Left kidney (tissue), 1 donor: ENCODE measurements at regions not wholly inside any gene's neighbourhood (a gene's known extent, or its start where the extent isn't known, plus 50 kb on each side); places are given as distances from the start of the nearest gene placed in this dataset.

Source experiments
- DNase-seq: peaks from one replicate; pipeline ENCODE4 v3.0.0-alpha.2; 2013

DNA sequence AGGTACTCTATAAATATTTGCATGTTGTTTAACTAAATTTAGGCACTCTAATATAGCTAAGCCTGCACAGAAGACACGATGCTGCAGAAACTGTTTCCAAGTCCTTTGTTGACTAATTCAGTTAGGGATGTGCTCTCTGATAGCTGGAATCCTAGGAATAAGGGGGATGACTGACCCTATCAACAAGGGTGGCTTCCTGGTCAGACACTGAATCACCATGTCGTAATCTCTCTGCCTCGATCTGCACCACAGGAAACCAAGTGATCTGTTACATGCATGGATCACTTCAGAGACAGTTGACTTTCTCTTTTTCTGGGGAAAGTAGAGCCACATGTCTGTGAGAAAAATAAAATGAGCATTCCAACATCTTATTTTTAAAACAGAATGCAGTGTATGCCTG is 169.1 kb downstream of the GUCY2F start:
- no peak for DNase-seq

DNA sequence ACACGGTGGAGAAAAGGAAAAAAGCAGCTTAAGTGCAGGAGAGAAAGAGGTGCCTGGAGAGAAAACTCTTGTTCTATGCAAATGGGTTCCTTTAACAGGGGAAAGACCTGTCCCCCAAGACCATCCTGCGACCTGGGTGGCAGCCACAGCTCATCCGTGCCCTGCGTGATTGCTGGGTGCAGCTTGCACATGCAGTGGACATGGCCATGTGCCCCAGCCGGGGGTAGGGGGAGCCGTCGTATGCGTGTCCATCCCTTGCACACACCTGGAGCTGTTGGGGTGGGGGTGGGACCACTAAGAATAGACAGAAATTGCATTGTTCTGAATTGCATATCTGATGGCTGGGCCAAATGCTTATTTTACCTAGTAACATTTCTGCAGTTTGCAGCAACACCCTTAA is 171.9 kb downstream of the GUCY2F start:
- no peak for DNase-seq

DNA sequence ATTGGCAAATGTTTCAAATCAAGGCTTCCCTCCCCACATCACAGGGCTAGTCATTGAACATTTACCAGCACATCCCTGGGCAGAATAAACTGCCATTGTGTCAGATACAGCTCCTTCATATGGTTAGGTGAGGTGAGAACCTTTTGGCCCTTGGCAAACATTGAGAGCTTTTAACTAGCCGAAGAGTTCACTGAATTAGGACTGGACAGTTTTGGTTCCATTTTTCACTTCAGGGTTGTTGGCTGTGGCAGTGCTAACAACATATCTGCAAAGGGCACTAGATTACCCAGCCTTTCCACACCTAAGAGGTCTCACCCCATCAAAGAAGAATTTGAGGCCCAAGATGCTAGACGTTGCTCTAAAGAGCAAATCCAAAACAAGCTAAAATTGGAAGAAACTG is 180.7 kb downstream of the GUCY2F start:
- no peak for DNase-seq

DNA sequence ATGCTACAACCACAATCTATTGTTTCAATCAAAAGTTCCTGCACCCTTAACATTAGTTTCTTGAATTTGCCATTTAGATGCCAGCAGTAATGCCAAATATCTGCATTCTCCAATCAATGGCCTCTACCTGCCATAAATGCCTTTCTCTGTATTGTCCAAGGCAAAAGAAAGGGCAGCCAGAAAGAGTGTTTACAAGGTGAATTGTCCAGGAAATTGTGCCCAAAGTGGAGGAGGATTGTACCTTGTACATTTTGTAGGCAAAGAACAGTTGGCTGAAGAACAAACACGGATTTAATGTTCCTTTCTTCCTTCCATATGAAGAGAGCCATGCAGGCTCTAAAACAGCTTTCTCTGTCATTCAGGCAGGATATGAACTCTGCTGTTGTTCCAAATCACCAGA is 181.5 kb downstream of the GUCY2F start:
- DNase-seq: no peak

DNA sequence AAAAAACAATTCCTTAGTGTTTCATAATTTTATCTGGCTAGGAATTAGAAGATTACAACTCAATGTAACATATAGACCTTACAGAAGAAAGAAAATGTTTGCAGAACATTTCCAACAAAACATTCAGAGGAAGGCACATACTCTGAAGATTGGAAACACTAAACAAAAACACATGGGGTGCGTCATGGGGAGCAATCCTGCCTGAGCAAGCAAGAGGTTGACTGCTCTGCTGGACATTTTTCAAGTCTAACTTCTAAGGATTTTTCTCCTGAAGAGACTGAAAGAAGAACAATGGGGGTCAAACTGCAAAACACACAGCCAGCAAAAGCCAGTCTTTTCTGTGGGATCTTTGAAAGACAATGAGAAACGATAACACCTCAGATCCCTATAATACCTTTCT is 182.8 kb downstream of the GUCY2F start:
- no peak for DNase-seq

DNA sequence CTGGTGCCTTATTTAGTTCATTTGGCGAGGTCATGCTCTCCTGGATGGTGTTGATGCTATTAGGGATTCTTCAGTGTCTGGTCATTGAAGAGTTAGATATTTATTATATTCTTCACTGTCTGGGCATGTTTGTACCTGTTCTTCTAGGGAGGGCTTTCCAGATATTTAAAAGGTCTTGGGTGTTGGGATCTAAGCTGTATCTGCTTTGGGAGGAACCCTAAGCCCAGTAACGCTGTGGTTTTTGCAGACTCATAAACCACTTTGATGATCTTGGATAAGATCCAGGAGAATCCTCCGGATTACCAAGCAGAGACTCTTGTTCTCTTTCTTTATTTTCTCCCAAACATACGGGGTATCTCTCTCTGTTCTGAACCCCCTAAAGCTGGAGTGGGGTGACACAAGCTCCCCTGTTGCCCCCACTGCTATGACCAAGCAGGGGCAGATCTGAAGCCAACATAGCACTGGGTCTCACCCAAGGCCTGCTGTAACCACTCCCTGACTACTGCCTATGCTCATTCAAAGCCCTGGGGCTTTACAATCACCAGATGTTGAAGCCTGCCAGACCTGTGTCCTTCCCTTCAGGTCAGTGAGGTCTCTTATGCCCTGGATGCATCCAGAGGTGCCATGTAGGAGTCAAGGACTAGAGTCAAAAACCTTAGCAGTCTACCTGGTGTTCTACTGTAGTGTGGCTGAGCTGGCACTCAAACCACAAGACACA is 187.6 kb downstream of the GUCY2F start:
- no peak for DNase-seq

DNA sequence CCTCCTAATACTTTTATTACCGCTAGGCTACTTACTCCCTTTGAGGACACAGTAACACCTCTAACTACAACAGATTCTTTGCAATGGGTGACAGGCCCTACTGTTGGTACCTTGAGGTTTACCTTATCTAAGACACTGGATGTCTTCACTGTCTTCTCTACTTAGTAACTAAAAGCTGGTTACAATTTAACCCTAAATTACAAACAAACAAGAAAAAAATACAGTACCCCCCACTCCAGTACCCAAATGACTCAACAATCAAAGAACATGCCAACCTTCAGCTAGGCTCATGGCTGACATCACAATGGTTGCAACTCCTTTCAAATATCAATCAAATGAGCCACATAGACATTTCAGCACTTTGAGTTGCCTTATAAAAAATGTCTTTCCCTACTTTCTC is 198.0 kb downstream of the GUCY2F start:
- no peak for DNase-seq

DNA sequence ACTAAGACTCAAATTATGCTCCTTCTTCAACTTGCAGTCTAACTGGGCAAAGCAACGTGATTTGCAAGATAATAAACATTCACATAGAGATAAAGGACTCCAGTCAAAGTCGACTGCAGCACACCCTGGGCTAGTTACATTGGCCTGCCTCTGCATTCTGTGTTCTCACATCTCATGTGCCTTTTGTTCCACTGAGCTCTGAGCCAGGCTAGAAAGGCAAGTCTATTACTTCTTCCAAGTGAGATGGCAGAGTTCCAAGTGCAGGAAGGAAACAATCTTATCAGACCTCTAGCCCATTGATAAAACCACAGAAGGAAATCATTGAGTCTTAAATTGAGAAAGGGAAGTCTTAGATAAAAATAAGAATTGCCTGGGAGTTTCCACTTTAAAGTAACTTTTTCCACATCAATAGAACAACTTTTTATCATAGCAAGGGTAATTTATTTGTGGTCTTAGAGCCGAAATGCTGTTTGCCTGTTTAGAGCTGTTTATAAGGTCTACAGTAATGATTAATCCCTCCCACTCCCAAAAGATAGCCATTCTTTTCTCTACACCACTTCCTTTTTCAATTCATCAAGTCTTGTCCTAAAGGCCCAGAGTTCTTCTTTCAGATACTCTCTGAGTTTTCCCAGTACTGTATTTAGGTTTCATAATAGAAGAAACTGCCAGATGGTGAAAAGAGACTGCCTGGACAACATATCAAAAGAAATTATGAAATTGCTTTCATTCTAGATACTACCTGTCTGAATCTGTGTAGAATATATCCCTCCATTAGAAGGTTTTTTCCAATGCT is 200.2 kb downstream of the GUCY2F start:
- peak; percentile 28 for DNase-seq

DNA sequence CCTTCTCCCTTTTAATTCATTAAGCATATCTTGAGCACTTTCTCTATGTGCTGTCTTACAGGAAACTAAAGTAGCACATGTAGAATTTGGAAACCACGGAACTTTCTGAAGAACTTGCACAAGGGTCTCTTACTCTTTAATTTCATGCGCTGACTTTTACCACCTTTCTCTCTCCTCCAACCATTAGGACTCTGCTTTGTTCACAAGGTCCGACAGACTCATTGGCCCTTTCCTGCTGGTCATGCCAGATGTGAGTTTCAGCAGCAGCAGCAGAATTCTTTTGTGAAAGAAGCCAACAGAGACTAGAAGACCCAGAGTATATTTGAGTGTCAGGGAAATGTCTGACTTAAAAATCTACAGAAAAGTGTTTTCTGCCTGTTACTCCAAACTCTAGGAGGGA is 207.1 kb downstream of the GUCY2F start:
- DNase-seq: no peak

DNA sequence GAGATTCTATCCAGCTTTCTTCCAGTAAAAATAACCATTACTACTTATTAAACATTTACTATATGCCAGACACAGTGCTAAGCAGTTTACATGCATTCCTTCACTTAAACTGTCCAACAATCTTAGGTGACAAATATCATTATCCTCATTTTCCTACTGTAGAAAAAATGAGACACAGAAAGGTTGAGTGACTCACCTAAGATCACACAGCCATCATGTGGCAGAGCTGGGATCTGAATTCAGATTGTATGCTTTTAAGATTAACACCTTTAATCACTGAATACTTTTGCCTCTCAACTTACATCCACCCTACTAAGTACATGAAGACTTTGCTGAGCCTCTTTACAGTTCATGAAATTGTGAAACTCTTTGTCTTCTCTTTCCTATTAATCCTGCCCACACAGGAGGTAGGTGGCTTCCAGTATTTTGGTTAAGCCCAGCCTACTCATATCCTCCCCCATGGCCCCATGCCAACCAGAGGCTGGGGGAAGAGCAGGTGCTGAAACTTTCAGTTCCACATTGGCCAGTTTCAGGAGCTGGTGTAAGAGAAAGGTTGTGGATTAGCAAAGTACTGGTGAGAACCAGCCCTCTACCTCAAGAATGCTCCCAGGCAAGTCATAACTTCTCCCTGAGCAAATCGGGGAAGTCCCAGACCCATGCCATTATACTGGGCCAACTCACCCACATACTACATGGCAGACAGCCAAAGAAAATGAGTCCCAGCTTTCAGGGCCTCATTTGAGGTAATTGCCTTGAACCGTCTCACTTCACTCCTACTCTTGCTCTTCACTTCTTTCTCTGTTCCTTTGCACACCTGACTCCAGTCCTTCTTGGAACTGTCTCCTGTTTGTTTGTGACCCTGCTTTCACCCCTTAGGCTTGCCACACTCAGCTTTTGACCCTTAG is 211.1 kb downstream of the GUCY2F start:
- no peak for DNase-seq

DNA sequence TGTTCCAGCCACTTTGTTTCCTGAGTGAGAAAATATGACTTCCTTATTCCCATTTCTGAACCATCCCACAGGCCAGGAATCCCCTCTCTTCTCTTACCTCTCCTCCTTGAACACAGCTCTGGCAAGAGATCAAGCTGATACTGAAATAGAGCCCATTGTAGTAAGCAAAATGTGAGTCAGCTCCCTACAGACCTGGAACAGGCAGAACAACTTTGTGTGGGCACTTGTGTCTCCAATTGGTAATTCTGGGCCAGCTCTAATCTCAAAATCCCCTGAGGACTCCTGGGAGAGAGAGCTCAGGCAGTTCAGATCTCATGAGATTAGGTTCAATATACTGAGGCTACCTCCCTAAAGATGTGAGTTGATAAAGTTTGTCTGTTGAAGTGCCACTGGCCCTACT is 213.5 kb downstream of the GUCY2F start:
- DNase-seq: no peak

DNA sequence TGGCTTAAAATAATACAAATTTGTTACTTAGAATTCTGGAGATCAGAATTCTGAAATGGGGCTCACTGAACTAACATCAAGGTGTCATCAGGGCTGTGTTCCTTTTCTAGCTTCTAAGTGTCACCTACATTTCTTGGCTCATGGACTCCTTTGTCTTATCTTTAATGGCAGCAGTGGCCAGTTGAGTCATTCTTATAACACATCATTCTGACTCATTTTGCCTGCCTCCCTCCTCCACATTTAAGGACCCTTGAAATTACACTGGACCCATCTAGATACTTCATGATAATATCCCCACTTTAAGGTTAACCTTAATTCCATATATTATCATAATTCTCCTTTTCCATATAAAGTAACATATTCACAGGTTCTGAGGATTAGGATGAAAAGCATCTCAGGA is 215.9 kb downstream of the GUCY2F start:
- DNase-seq: no peak

DNA sequence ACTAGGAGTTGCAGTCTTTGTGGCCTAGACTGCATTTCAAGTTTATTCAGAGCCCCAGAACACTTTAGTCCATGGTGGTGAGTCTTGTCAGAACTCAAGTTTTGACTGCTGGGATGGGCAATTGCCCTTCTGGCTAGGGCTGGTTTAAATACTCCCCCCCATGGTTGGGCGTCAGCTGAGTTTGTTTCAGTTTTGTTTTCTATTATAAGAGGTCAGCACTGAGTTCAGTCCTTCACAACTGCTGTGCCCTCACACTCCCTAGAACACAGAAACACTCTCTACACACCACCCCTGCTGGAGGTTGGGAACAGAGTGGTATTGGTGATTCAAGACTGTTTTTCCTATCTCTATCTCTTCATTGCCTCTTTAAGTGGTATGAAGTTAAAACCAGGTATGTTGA is 217.0 kb downstream of the GUCY2F start:
- DNase-seq: no peak

DNA sequence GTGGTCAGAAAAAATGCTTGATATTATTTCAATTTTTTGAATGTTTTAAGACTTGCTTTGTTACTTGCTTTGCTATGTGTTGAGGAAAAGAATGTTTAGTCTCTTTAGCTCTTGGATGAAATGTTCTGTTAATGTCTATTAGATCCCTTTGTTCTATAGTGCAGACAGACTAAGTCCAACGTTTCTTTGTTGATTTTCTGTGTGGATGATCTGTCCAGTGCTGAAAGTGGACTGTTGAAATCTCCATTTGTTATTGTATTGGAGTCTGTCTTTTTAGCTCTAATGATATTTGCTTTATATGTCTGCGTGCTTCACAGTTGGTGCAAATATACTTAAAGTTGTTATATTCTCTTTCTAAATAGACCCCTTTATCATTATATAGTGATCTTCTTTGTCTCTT is 220.6 kb downstream of the GUCY2F start:
- no peak for DNase-seq

DNA sequence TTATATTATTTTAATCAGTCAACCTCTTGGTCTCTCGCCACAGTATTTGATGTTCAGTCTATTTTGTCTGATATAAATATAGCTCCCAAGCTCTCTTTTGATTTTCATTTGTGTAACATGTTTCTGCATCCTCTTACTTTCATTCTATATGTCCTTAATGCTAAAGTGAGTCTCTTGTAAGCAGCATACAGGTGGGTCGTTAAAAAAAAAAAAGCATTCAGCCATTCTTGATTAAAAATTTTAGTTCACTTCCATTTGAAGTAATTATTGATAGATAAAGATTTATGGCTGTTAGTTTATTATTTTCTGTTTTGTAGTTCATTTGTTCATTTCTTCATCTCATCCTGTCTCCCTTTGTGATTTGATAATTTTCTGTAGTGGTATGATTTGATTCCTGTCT is 229.1 kb downstream of the GUCY2F start:
- no peak for DNase-seq

DNA sequence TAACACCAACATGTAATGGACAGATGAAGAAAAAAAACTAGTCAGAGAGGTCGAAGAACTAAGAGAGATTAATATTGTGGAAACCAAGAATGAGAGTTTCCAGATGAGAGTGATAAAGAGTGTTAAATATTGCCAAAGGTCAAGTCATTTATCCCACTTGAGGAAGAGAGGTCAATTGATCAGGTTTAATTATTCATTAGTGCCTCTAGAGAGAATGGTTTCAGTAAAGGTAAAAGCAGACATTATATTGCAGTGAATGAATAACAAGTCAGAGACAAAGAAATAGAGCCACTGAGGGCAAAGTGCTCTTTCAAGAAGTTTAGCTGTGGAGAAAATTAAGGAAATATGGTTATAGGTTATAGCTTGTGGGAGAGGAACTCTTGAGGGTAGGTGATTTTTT is 263.1 kb downstream of the GUCY2F start:
- no peak for DNase-seq

DNA sequence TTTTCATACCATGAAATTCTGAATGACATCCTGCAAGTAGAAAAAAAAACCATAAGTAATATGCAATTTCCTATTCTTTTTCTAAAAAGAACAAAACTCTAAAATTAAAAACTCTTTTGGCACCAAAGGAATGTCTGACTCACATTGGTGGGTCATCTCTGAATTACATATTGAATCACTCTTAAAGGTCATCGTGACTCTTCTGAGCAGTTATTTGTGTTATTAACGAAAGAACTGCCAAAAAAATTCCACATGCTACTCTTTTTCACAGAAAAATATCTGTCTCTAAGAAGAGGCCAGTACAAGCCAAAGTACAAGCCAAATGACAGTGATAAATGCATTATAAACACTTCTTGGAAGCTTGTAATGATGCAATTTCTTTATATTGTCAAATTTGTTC is 282.2 kb downstream of the GUCY2F start:
- no peak for DNase-seq

DNA sequence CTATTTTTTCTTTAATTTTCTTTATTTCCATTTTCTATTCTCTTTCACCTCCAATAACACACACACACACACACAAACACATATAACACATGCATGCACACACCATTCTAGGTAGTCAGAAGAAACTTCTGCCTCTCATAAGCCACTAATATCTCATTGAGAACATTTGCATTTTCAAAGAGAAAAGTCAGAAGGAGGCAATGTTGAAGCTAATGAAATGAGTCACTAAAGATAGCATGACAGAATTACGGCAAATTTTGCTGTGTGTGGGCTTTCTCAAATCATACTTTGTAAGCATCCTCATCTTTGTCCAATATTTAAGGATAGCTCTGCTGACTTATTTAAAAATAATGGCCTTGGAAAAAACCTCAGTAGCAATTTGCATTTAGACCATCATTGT is 291.3 kb downstream of the GUCY2F start:
- no peak for DNase-seq

DNA sequence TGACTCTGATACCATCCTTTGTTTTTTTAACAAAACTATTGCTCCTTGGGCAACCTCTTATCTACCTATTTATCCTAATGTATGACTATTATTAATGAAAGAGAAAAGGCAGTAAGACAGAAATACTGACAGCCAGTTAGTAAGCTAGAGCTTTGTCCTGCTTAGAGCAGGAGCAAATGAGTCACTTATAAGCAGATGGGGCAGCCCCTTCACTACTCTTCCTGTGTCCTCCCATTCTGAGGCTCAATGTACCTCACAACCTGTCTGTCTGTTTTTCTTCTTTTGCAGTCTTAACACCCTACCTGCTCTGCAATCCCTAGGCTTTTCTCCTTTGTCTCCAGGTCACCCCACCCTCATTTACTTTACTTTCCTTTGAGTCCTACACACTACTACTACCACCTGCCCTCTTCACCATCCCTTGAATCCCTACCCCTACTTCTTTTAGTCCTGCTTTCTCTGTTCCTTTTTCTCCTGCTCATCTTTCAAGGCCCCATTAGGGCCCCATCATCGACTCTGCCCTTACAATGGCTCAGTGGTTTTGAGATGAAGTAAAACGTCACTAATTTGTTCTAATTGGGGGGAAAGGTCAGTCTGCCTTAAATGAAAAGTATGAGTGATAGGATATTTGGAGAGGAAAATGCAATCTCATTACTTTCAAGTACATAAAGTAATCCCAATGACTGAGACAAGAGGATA is 294.3 kb downstream of the GUCY2F start:
- no peak for DNase-seq

DNA sequence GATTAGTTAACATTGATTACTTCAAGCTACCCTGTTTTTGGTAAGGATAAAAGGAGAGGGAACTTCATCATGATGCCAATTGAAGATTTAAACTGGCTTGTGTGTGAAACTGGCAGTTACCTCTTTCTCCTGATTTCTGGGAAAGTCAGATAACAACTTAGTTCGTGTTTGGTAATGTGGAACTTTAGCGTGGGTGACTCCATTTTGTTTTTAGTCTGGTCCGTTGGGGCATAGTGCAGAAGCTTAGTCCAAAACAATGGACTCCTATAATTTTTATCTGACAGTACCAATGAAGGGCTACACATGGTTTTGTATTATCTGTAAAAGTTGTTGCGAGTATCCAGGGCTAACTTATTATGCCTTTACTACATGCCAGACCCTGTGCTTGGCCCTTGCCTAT is 294.9 kb downstream of the GUCY2F start:
- DNase-seq: no peak

DNA sequence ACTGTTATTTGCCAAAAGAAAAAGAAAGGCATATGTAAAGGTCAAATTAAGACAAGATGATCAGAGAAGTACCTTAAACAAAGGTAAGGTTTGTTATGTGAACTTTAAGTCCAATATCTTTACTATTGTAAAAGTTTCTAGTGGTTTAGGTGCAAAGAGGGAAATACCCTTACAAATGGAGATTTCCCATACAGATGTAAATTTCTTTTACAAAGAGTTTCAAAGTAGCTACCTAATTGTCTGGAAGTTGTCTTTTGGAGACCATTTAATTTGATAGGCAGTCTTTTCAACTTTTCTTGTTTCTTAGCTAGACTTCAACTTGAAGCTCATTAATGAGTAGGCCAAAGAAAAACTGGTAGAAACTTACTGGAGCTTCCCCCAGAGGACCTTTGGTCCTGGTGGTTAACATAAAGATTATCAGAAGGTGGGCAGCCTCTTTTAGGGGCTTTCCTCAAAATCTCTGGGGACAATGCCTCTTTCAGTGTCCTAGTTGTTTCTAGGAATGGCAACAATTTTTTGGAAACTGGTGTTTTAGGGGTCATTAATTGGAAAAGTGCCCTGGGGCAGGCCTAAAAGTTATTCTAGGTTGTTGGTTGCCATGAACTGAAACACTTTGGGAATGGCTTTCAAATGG is 297.3 kb downstream of the GUCY2F start:
- no peak for DNase-seq

DNA sequence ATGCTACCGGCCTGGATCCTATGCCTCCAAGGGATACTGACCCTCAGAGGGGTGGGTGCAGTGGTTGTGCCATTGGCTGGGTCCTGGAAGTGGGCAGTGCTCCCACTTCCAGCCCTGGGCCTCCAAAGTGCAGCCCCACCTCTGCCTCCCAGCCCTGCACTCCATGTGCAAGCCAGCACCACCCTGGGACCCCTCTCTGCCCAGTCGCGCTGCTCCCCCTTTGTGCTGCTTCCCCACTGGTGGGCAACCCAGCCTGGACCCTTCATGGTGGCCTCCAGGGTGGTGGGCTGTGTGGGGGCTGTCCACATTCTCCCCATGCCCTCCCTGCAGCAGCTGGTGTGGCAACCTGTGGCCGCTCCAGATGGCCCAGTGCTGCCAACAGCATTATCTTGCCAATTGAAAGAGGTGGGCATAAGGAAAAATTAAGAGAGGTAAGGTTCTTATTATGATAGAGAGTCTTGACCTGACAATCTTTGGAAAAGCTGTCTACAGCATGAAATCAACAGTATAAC is 309.7 kb downstream of the GUCY2F start:
- DNase-seq: no peak
